GM12878 (cell line): ENCODE measurements at regions not wholly inside any gene's neighbourhood (a gene's known extent, or its start where the extent isn't known, plus 50 kb on each side); places are given as distances from the start of the nearest gene placed in this dataset.

Experiments used
- BRCA1 ChIP-seq: IDR thresholded peaks from 2 replicates; pipeline ENCODE4 v1.6.1; 2011; ENCODE audit warnings: low read depth, low read length, improper control_type of control experiment
- IKZF1 ChIP-seq: fragments of 450-650 bp; conservative IDR thresholded peaks from 2 replicates; pipeline ENCODE4 v1.6.1; 2017; ENCODE audit warnings: antibody characterized with exemption, mild to moderate bottlenecking
- MXI1 ChIP-seq: fragments of 150-350 bp; IDR thresholded peaks from 2 replicates; pipeline ENCODE4 v1.6.1; 2011; ENCODE audit warnings: low read depth, mild to moderate bottlenecking, inconsistent platforms, low read length, improper control_type of control experiment
- SP1 ChIP-seq: IDR thresholded peaks from one replicate; pipeline ENCODE4 v1.6.1; 2011; ENCODE audit warnings: low read depth, low read length
- USF2 ChIP-seq: IDR thresholded peaks from 2 replicates; pipeline ENCODE4 v1.6.1; 2011; ENCODE audit warnings: low read depth, low read length, improper control_type of control experiment, borderline replicate concordance
- WRNIP1 ChIP-seq: IDR thresholded peaks from 2 replicates; pipeline ENCODE4 v1.6.1; 2011; ENCODE audit warnings: low read depth, low read length, improper control_type of control experiment, borderline replicate concordance
- TF ChIP-seq, protein P1 (sequence below), 3 experiments: IDR thresholded peaks in 2 of 3; conservative IDR thresholded peaks in 1 of 3; 2 replicates each; pipeline ENCODE4 v1.5.1; 2011; ENCODE audit warnings: low read depth in 3 of 3, low read length in 3 of 3, mild to moderate bottlenecking in 3 of 3, control low read depth in 2 of 3, moderate library complexity in 2 of 3, inconsistent platforms in 1 of 3, mixed read lengths in 1 of 3; ENCODE audit not compliant: control insufficient read depth in 2 of 3, insufficient read depth in 1 of 3; ENCODE audit errors: extremely low read depth in 1 of 3

GRCh38 chr9:12875191-12875590, 100.4 kb downstream of the LURAP1L start:
- TF ChIP-seq WRNIP1 (no peak), MXI1 (no peak), IKZF1 (no peak), SP1 (no peak), USF2 (no peak), BRCA1 (no peak)
- TF ChIP-seq, protein P1, sequence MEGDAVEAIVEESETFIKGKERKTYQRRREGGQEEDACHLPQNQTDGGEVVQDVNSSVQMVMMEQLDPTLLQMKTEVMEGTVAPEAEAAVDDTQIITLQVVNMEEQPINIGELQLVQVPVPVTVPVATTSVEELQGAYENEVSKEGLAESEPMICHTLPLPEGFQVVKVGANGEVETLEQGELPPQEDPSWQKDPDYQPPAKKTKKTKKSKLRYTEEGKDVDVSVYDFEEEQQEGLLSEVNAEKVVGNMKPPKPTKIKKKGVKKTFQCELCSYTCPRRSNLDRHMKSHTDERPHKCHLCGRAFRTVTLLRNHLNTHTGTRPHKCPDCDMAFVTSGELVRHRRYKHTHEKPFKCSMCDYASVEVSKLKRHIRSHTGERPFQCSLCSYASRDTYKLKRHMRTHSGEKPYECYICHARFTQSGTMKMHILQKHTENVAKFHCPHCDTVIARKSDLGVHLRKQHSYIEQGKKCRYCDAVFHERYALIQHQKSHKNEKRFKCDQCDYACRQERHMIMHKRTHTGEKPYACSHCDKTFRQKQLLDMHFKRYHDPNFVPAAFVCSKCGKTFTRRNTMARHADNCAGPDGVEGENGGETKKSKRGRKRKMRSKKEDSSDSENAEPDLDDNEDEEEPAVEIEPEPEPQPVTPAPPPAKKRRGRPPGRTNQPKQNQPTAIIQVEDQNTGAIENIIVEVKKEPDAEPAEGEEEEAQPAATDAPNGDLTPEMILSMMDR (IDR thresholded peaks at IDR 0.05 in 2 of 3, conservative IDR thresholded peaks at IDR 0.05 in 1 of 3; ENCODE audit: control insufficient read depth in 2 of 3, extremely low read depth in 1 of 3, insufficient read depth in 1 of 3, low read depth in 3 of 3, low read length in 3 of 3) = no peak
